Pancreas (tissue), 10 donors: ENCODE measurements at regions not wholly inside any gene's neighbourhood (a gene's known extent, or its start where the extent isn't known, plus 50 kb on each side); places are given as distances from the start of the nearest gene placed in this dataset.

Experiments used
- ATAC-seq, 4 donors: fragments of 200-7000 bp; cut with Tn5 transposase; one replicate each; pipeline versions ENCODE4 v1.8.0 to v1.9.1; 2020; ENCODE audit warnings: mild to moderate bottlenecking in 4 of 4, moderate library complexity in 4 of 4
- DNase-seq, 6 donors: peaks; one replicate each; pipeline ENCODE4 v3.0.0-alpha.2; 2020
- FAIRE-seq: peaks from 2 replicates; lab custom pipeline; 2012; peaks lifted over from hg19 to GRCh38; lab: Jason Lieb, UNC
- H3K27ac ChIP-seq, 4 donors: fragments of 200-600 bp; sonication (generic); 1 replicate in 3 of 4; 2 replicates in 1 of 4; pipeline versions ENCODE4 v1.5.0 to v1.8.0; 2020
- H3K27me3 ChIP-seq, 4 donors: fragments of 200-600 bp; one replicate each; pipeline ENCODE4 v1.8.0; 2021
- H3K36me3 ChIP-seq, 3 donors: fragments of 200-600 bp; sonication (generic) in 1 of 3; one replicate each; pipeline versions ENCODE4 v1.5.0 to v1.8.0; 2020 to 2021
- H3K4me1 ChIP-seq, 3 donors: fragments of 200-600 bp; one replicate each; pipeline ENCODE4 v1.8.0; 2021
- H3K4me3 ChIP-seq, 4 donors: fragments of 200-600 bp; sonication (generic) in 2 of 4; one replicate each; pipeline versions ENCODE4 v1.5.0 to v1.8.0; 2020 to 2021
- H3K9me3 ChIP-seq, 4 donors: fragments of 200-600 bp; one replicate each; pipeline ENCODE4 v1.8.0; 2021
- whole genome bisulfite sequencing, 2 donors: extraction: QIAGEN DNeasy Blood & Tissue Kit; methylation state at CpG; one replicate each; pipeline ENCODE4 v1.1.7; 2013; 5-methylcytosine and 5-hydroxymethylcytosine counted together
- intact Hi-C, 3 donors: fragments of 100-400 bp; cut with DNase I; formaldehyde crosslinking; loops; one replicate each; pipeline versions ENCODE4 v1.11.1 to v1.14.2; 2022
- TF ChIP-seq, protein P1 (sequence below), 4 donors: fragments of 200-600 bp; sonication (generic) in 3 of 4; IDR thresholded peaks; one replicate each; pipeline versions ENCODE4 v1.5.0 to v1.8.0; 2021; ENCODE audit warnings: antibody characterized with exemption in 4 of 4
- donor health status: healthy with polysubstance abuse.
- donor health status: DM: no; HTN: no; CAD: no; lungs with moderate emphysema.
- donor health status: DM: no; HTN: no; CAD: no.
- donor health status: control.
- donor health status: control.
- donor health status: Bipolar disorder and iron deficiency.
- donor health status: DM: yes; HTN: yes; CAD: no.
- donor health status: DM: no; HTN: no; CAD: no.
- donor health status: DM: no; HTN: no; CAD: no.
- donor health status: DM: yes; HTN: yes; CAD: no.

DNA sequence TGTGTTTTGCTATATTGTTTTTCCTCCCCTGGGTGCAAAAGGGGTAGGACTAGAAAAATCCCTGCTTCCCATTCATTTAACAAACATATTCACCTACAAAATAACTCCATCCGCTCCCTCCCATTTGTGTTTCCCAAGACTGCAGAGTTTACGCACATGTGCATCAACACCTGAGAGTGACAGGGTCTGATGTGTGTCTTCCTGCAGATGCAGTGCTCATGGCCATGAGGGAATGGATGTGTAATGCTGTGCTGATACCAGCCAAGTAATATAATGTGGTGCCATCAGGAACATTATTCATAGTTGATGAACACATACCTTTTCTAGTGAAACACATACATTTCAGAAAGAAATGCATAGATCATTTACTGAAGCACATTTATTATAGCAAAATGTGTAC lies 83.2 kb downstream of the CXXC4 start:
- H3K27ac ChIP-seq: no peak overlapping the region

DNA sequence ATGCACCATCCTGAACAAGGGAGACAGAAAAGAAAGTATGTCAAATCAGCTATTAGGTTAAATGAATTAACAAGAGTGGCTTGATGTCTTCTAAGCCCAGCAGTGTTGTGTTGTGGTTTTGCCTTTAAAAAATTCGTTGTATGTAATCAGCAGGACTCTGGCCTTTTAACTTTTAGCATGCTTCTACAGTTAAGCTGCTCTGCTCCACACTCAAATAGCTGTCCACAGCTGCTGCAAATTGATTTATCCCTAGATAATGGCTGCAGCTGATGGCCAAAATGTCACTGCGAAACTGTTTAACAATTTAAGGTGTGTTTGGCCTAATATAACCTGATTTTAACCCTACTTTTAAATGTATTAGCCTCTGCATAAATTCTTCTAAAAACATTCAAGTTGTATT lies 85.8 kb downstream of the CXXC4 start:
- no peak overlapping the region for H3K27ac ChIP-seq
- intact Hi-C loops: no loop called here
- WGBS, 2 donors: 13 to 20% methylated on average over 2 of the region's 2 CpGs

More for the DNA sequence above, 83.2 kb downstream of the CXXC4 start:
- intact Hi-C loops: no loop called here
- H3K27me3 ChIP-seq: no peaks in the 10 kb centered on the region
- TF ChIP-seq, protein P1, sequence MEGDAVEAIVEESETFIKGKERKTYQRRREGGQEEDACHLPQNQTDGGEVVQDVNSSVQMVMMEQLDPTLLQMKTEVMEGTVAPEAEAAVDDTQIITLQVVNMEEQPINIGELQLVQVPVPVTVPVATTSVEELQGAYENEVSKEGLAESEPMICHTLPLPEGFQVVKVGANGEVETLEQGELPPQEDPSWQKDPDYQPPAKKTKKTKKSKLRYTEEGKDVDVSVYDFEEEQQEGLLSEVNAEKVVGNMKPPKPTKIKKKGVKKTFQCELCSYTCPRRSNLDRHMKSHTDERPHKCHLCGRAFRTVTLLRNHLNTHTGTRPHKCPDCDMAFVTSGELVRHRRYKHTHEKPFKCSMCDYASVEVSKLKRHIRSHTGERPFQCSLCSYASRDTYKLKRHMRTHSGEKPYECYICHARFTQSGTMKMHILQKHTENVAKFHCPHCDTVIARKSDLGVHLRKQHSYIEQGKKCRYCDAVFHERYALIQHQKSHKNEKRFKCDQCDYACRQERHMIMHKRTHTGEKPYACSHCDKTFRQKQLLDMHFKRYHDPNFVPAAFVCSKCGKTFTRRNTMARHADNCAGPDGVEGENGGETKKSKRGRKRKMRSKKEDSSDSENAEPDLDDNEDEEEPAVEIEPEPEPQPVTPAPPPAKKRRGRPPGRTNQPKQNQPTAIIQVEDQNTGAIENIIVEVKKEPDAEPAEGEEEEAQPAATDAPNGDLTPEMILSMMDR (IDR thresholded peaks at IDR 0.05): no peak
- FAIRE-seq (no peak), ATAC-seq (no peak), DNase-seq (no peak)
- H3K9me3 ChIP-seq: peaks cover 0 to 5% (median 0%) of the 10 kb centered on the region in 4 donors
- peaks cover 0 to 4% (median 0%) of the 10 kb centered on the region in 3 donors for H3K4me1 ChIP-seq
- WGBS, 2 donors: 97 to 98% methylated on average over 2 of the region's 2 CpGs
- no peak overlapping the region for H3K4me3 ChIP-seq
- H3K36me3 ChIP-seq: no peaks in the 10 kb centered on the region

DNA sequence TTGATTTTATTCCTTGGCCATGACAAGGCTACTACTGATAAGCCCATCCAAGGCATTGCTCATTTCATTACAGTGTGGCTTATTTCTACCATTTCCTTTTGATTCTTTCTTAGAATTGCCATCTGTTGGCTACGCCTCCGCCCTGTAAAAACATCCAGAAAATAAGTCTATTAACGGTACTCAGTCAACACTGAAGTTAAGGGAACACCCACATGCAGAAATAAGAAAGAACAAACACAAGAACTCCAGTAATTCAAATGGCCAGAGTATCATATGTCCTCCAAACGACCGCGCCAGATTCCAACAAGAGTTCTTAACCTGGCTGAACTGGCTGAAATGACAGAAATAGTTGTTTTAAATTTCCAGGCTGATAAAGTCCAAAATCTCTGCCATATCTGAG lies 90.3 kb downstream of the CXXC4 start:
- no peaks in the 10 kb centered on the region for H3K9me3 ChIP-seq
- TF ChIP-seq, protein P1 (IDR thresholded peaks at IDR 0.05): no peak
- H3K4me1 ChIP-seq: no peaks in the 10 kb centered on the region
- H3K27ac ChIP-seq: no peak overlapping the region
- intact Hi-C loops: no loop called here
- WGBS, 2 donors: 73 to 77% methylated on average over 6 of the region's 6 CpGs
- DNase-seq (no peak), FAIRE-seq (no peak), ATAC-seq (no peak)
- H3K27me3 ChIP-seq: no peaks in the 10 kb centered on the region
- no peaks in the 10 kb centered on the region for H3K36me3 ChIP-seq
- no peak overlapping the region for H3K4me3 ChIP-seq

More for the DNA sequence above, 85.8 kb downstream of the CXXC4 start:
- Histone ChIP-seq H3K36me3 (no peaks in the 10 kb centered on the region), H3K9me3 (peaks cover 0 to 5% (median 0%) of the 10 kb centered on the region in 4 donors), H3K4me1 (no peaks in the 10 kb centered on the region), H3K27me3 (no peaks in the 10 kb centered on the region), H3K4me3 (no peak overlapping the region)
- DNase-seq (no peak), FAIRE-seq (no peak), ATAC-seq (no peak)
- TF ChIP-seq, protein P1 (IDR thresholded peaks at IDR 0.05): no peak

DNA sequence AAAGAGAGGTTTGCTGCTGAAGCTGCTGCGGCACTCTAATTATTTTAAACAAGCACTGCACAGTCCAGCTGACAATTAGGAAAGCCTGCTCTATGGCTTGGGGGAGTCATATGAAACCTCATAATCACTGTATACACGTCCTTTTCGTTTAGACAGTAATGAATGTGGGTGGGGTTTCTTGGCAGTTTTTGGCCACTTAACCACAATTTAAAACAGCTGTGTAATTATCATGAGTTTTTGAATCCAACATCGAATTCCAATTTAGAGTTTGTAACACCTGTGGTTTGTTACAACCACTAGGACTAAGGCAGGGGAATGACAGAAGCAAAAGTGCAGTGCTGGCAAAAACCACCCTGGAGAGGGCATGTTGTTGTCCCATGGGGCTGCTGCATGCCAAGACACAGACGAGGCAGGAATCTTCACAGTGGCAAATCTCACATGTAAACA lies 99.5 kb downstream of the CXXC4 start:
- WGBS, 2 donors: 23 to 28% methylated on average over 5 of the region's 5 CpGs
- Histone ChIP-seq H3K9me3 (no peaks in the 10 kb centered on the region), H3K36me3 (no peaks in the 10 kb centered on the region), H3K27ac (no peak overlapping the region), H3K4me3 (no peak overlapping the region), H3K27me3 (no peaks in the 10 kb centered on the region), H3K4me1 (no peaks in the 10 kb centered on the region)
- TF ChIP-seq, protein P1 (IDR thresholded peaks at IDR 0.05): no peak
- intact Hi-C loops: no loop called here
- FAIRE-seq (no peak), ATAC-seq (peak in 1 of 4 donors; percentile 37), DNase-seq (no peak)

DNA sequence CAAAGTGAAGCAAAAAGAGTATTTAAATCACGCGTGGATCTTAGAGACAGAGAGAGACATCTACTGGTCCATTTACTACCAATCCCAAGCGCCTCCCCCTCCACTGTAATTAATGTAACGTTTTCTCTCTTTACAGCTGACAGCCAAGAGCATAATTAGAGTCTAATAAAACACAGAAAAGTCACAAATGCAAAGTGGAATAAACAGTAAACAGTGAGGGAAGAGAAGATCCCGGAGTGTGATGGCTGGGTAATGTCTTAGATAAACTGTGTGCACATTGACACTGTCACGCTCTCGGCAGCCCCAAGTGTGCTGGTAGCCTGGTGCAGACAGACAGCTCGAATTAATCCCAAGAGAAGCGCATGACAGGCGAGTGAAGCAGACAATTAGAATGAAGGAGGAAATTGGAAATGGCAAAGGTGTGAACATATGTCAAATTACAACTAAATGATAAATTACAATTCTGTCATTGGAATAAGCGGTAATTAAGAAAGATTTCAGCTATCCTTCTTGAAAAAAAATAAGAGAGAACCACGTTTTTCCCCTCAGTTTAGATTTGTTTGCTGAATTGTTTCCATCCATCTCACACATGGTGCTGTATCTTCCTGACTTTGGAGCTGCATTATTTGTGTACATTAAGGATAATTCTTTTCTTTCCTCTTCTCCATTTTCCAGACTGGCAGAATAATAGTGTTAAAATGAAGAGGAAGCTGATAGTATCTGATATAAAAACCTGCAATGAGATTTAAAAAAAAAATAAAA lies 100.1 kb downstream of the CXXC4 start:
- no peaks in the 10 kb centered on the region for H3K4me1 ChIP-seq
- no peaks in the 10 kb centered on the region for H3K9me3 ChIP-seq
- intact Hi-C loops: no loop called here
- H3K4me3 ChIP-seq: no peak overlapping the region
- no peaks in the 10 kb centered on the region for H3K27me3 ChIP-seq
- no peak for FAIRE-seq
- peak in 3 of 4 donors; percentile 32 to 76 (median 44) for ATAC-seq
- no peak for DNase-seq
- no peaks in the 10 kb centered on the region for H3K36me3 ChIP-seq
- no peak overlapping the region for H3K27ac ChIP-seq
- 40 to 44% methylated on average over 12 of the region's 12 CpGs for WGBS, 2 donors
- TF ChIP-seq, protein P1 (IDR thresholded peaks at IDR 0.05): no peak
